ENCODE measurements at regions not wholly inside any gene's neighbourhood (a gene's known extent, or its start where the extent isn't known, plus 50 kb on each side); places are given as distances from the start of the nearest gene placed in this dataset.

- TF ChIP-seq CTCF (IDR thresholded peaks at IDR 0.05; ENCODE audit: low read depth, low read length) = no peak
- no peak for TF ChIP-seq MAX (IDR thresholded peaks at IDR 0.05; ENCODE audit: low read depth, low read length)
- TF ChIP-seq MYC (IDR thresholded peaks at IDR 0.05; ENCODE audit: low read depth, low read length) = no peak
- TF ChIP-seq POLR2A (IDR thresholded peaks at IDR 0.05; ENCODE audit: extremely low read depth, insufficient read length) = no peak
These were observed 392.1 kb downstream of the CNTNAP4 start for GRCh38 chr16:76669288-76669687.
